WTC11 (cell line): ENCODE measurements at regions not wholly inside any gene's neighbourhood (a gene's known extent, or its start where the extent isn't known, plus 50 kb on each side); places are given as distances from the start of the nearest gene placed in this dataset.

Experiments used
- CTCF ChIP-seq: fragments of 200-600 bp; IDR thresholded peaks from 2 replicates; pipeline ENCODE4 v1.8.0; 2022; ENCODE audit warnings: antibody characterized with exemption
- NR1H2 ChIP-seq: sonication (generic); formaldehyde crosslinking; IDR thresholded peaks from 2 replicates; pipeline ENCODE4 v1.9.0; 2021; ENCODE audit warnings: mild to moderate bottlenecking, moderate library complexity, missing genetic modification reagents
- SP1 ChIP-seq: sonication (generic); formaldehyde crosslinking; conservative IDR thresholded peaks from 2 replicates; pipeline ENCODE4 v1.8.1; 2022; ENCODE audit warnings: missing genetic modification reagents

- TF ChIP-seq NR1H2 (no peak), SP1 (no peak), CTCF (no peak)
These were observed 102.3 kb upstream of the ESRRG start for GRCh38 chr1:216825557-216825956.
